OCI-LY3 (cell line): ENCODE measurements at regions not wholly inside any gene's neighbourhood (a gene's known extent, or its start where the extent isn't known, plus 50 kb on each side); places are given as distances from the start of the nearest gene placed in this dataset.

Source experiments
- CTCF ChIP-seq: fragments of 200-600, 300-600 bp; sonication (generic); IDR thresholded peaks from 2 replicates; pipeline ENCODE4 v1.5.1; 2014; ENCODE audit warnings: antibody characterized with exemption, low read length, low read depth
- EZH2phosphoT487 ChIP-seq: fragments of 200-600 bp; shearing (Covaris generic); IDR thresholded peaks from 2 replicates; pipeline ENCODE4 v1.6.1; 2018; ENCODE audit warnings: antibody characterized with exemption, mixed run types, low read depth

GRCh38 chr5:35404701-35405100, 174.4 kb upstream of the PRLR start:
- no peak for TF ChIP-seq CTCF
- no peak for TF ChIP-seq EZH2phosphoT487
